ENCODE measurements at regions not wholly inside any gene's neighbourhood (a gene's known extent, or its start where the extent isn't known, plus 50 kb on each side); places are given as distances from the start of the nearest gene placed in this dataset.

GRCh38 chr14:89058697-89059096 lies 234.2 kb downstream of the TTC8 start:
- Histone ChIP-seq H3K4me3 (no peak overlapping the region), H3K4me1 (replicated peaks in 1 of 2) (no peaks in the 10 kb centered on the region), H3K27ac (no peak overlapping the region)
- in situ Hi-C loops (cut with MboI; ENCODE audit: low pct_unique_long_range_greater_than_20kb in 2 of 9, low sequenced_read_pairs in 9 of 9, unreplicated experiment in 9 of 9): no loop called here
- 65 to 100% (median 83%) methylated on average over 1 to 3 of the region's 3 CpGs; no CpG with 5 or more reads in 3 of the 10 experiments for WGBS, 10 experiments
- ATAC-seq (replicated peaks in 6 of 8): no peak

GRCh38 chr14:89060191-89060590 lies 235.7 kb downstream of the TTC8 start:
- H3K4me1 ChIP-seq (replicated peaks in 1 of 2): no peaks in the 10 kb centered on the region
- no peak overlapping the region for H3K4me3 ChIP-seq
- no peak overlapping the region for H3K27ac ChIP-seq
- ATAC-seq (replicated peaks in 6 of 8): no peak
- in situ Hi-C loops (cut with MboI; ENCODE audit: low pct_unique_long_range_greater_than_20kb in 2 of 9, low sequenced_read_pairs in 9 of 9, unreplicated experiment in 9 of 9): no loop called here

GRCh38 chr14:89061696-89062095 lies 237.2 kb downstream of the TTC8 start:
- 43 to 100% (median 80%) methylated on average over 1 of the region's 1 CpG; no CpG with 5 or more reads in 5 of the 10 experiments for WGBS, 10 experiments
- Histone ChIP-seq H3K4me3 (no peak overlapping the region), H3K4me1 (replicated peaks in 1 of 2) (no peaks in the 10 kb centered on the region), H3K27ac (no peak overlapping the region)
- in situ Hi-C loops (cut with MboI; ENCODE audit: low pct_unique_long_range_greater_than_20kb in 2 of 9, low sequenced_read_pairs in 9 of 9, unreplicated experiment in 9 of 9): no loop called here
- ATAC-seq (replicated peaks in 6 of 8): peak in 2 of 8 experiments; percentile 22 to 55

- Histone ChIP-seq H3K4me1 (replicated peaks in 1 of 2) (no peaks in the 10 kb centered on the region), H3K4me3 (no peak overlapping the region), H3K27ac (no peak overlapping the region)
- in situ Hi-C loops (cut with MboI; ENCODE audit: low pct_unique_long_range_greater_than_20kb in 2 of 9, low sequenced_read_pairs in 9 of 9, unreplicated experiment in 9 of 9): no loop called here
- 7 to 100% (median 93%) methylated on average over 1 to 2 of the region's 2 CpGs; no CpG with 5 or more reads in 1 of the 10 experiments for WGBS, 10 experiments
- no peak for ATAC-seq (replicated peaks in 6 of 8)
Measured at GRCh38 chr14:89065879-89066278, 241.4 kb downstream of the TTC8 start.

- in situ Hi-C loops (cut with MboI; ENCODE audit: low pct_unique_long_range_greater_than_20kb in 2 of 9, low sequenced_read_pairs in 9 of 9, unreplicated experiment in 9 of 9): no loop called here
- ATAC-seq (replicated peaks in 6 of 8): no peak
- no peak overlapping the region for H3K4me3 ChIP-seq
- H3K4me1 ChIP-seq (replicated peaks in 1 of 2): no peaks in the 10 kb centered on the region
- H3K27ac ChIP-seq: no peak overlapping the region
- WGBS, 10 experiments: 35 to 85% (median 76%) methylated on average over 1 to 12 of the region's 12 CpGs; no CpG with 5 or more reads in 2 of the 10 experiments
Measured at GRCh38 chr14:89067293-89067972, 243.0 kb downstream of the TTC8 start.

- 46 to 100% (median 81%) methylated on average over 1 to 14 of the region's 16 CpGs for WGBS, 10 experiments
- no peaks in the 10 kb centered on the region for H3K4me1 ChIP-seq (replicated peaks in 1 of 2)
- in situ Hi-C loops (cut with MboI; ENCODE audit: low pct_unique_long_range_greater_than_20kb in 2 of 9, low sequenced_read_pairs in 9 of 9, unreplicated experiment in 9 of 9): no loop called here
- no peak overlapping the region for H3K4me3 ChIP-seq
- no peak overlapping the region for H3K27ac ChIP-seq
- ATAC-seq (replicated peaks in 6 of 8): no peak
Measured at GRCh38 chr14:89078021-89078795, 253.8 kb downstream of the TTC8 start.

GRCh38 chr14:89085231-89085731 lies 260.8 kb downstream of the TTC8 start:
- H3K4me1 ChIP-seq (replicated peaks in 1 of 2): peaks cover 0 to 14% of the 10 kb centered on the region in 2 donors
- peak in 5 of 8 experiments; percentile 52 to 87 (median 60) for ATAC-seq (replicated peaks in 6 of 8)
- no peak overlapping the region for H3K4me3 ChIP-seq
- peak overlapping the region in 1 of 2 donors; percentile 40 for H3K27ac ChIP-seq
- WGBS, 10 experiments: 8 to 100% (median 62%) methylated on average over 3 to 12 of the region's 12 CpGs; no CpG with 5 or more reads in 1 of the 10 experiments
- in situ Hi-C loops (cut with MboI; ENCODE audit: low pct_unique_long_range_greater_than_20kb in 2 of 9, low sequenced_read_pairs in 9 of 9, unreplicated experiment in 9 of 9): no loop called here

GRCh38 chr14:89085737-89086382 lies 261.4 kb downstream of the TTC8 start:
- in situ Hi-C loops (cut with MboI; ENCODE audit: low pct_unique_long_range_greater_than_20kb in 2 of 9, low sequenced_read_pairs in 9 of 9, unreplicated experiment in 9 of 9): no loop called here
- Histone ChIP-seq H3K4me1 (replicated peaks in 1 of 2) (peaks cover 0 to 14% of the 10 kb centered on the region in 2 donors), H3K27ac (peak overlapping the region in 1 of 2 donors; percentile 40), H3K4me3 (no peak overlapping the region)
- peak in 1 of 8 experiments; percentile 16 for ATAC-seq (replicated peaks in 6 of 8)
- 39 to 100% (median 90%) methylated on average over 1 to 7 of the region's 9 CpGs for WGBS, 10 experiments

- Histone ChIP-seq H3K4me3 (no peak overlapping the region), H3K27ac (no peak overlapping the region), H3K4me1 (replicated peaks in 1 of 2) (peaks cover 0 to 14% of the 10 kb centered on the region in 2 donors)
- ATAC-seq (replicated peaks in 6 of 8): no peak
- 0 to 100% (median 92%) methylated on average over 1 to 3 of the region's 3 CpGs for WGBS, 10 experiments
- in situ Hi-C loops (cut with MboI; ENCODE audit: low pct_unique_long_range_greater_than_20kb in 2 of 9, low sequenced_read_pairs in 9 of 9, unreplicated experiment in 9 of 9): no loop called here
Measured at GRCh38 chr14:89088530-89088929, 264.1 kb downstream of the TTC8 start.

GRCh38 chr14:89089330-89089729 lies 264.9 kb downstream of the TTC8 start:
- ATAC-seq (replicated peaks in 6 of 8): no peak
- WGBS, 10 experiments: 50 to 100% (median 82%) methylated on average over 1 of the region's 1 CpG; no CpG with 5 or more reads in 4 of the 10 experiments
- in situ Hi-C loops (cut with MboI; ENCODE audit: low pct_unique_long_range_greater_than_20kb in 2 of 9, low sequenced_read_pairs in 9 of 9, unreplicated experiment in 9 of 9): no loop called here
- Histone ChIP-seq H3K4me1 (replicated peaks in 1 of 2) (peaks cover 0 to 14% of the 10 kb centered on the region in 2 donors), H3K27ac (no peak overlapping the region), H3K4me3 (no peak overlapping the region)

- WGBS, 10 experiments: 89 to 100% (median 100%) methylated on average over 1 of the region's 1 CpG; no CpG with 5 or more reads in 3 of the 10 experiments
- no peak overlapping the region for H3K4me3 ChIP-seq
- H3K4me1 ChIP-seq (replicated peaks in 1 of 2): no peaks in the 10 kb centered on the region
- no peak for ATAC-seq (replicated peaks in 6 of 8)
- in situ Hi-C loops (cut with MboI; ENCODE audit: low pct_unique_long_range_greater_than_20kb in 2 of 9, low sequenced_read_pairs in 9 of 9, unreplicated experiment in 9 of 9): no loop called here
- no peak overlapping the region for H3K27ac ChIP-seq
Measured at GRCh38 chr14:89091781-89092180, 267.3 kb downstream of the TTC8 start.

GRCh38 chr14:89093083-89093730 lies 268.8 kb downstream of the TTC8 start:
- Histone ChIP-seq H3K4me1 (replicated peaks in 1 of 2) (no peaks in the 10 kb centered on the region), H3K4me3 (no peak overlapping the region), H3K27ac (no peak overlapping the region)
- ATAC-seq (replicated peaks in 6 of 8): peak in 2 of 8 experiments; percentile 37 to 46
- in situ Hi-C loops (cut with MboI; ENCODE audit: low pct_unique_long_range_greater_than_20kb in 2 of 9, low sequenced_read_pairs in 9 of 9, unreplicated experiment in 9 of 9): no loop called here
- WGBS, 10 experiments: 20 to 92% (median 71%) methylated on average over 1 to 3 of the region's 3 CpGs; no CpG with 5 or more reads in 1 of the 10 experiments

Measured in motor neuron (in vitro differentiated cells).